ENCODE measurements at regions not wholly inside any gene's neighbourhood (a gene's known extent, or its start where the extent isn't known, plus 50 kb on each side); places are given as distances from the start of the nearest gene placed in this dataset.

DNA sequence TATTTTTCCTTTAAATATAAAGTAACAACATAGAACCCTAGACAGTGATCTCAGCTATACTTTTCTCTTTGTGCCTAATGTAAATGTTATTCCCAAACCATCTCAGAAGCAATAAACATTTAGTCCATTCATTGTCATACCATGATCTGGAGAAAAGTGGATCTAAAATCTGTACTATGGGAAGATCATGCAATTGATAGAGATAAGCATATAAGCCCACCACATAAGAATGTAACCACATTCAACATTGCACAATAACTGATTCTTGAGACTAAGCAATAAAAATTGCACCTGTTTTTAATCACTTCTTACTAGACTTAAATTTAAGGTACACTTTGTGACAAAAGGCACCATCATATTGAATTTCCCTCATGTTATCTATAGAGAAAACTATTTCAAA lies 1403.0 kb upstream of the C9orf72 start:
- TF ChIP-seq EZH2 (IDR thresholded peaks at IDR 0.05; ENCODE audit: borderline replicate concordance, low read length): no peak
- TF ChIP-seq, protein P1, sequence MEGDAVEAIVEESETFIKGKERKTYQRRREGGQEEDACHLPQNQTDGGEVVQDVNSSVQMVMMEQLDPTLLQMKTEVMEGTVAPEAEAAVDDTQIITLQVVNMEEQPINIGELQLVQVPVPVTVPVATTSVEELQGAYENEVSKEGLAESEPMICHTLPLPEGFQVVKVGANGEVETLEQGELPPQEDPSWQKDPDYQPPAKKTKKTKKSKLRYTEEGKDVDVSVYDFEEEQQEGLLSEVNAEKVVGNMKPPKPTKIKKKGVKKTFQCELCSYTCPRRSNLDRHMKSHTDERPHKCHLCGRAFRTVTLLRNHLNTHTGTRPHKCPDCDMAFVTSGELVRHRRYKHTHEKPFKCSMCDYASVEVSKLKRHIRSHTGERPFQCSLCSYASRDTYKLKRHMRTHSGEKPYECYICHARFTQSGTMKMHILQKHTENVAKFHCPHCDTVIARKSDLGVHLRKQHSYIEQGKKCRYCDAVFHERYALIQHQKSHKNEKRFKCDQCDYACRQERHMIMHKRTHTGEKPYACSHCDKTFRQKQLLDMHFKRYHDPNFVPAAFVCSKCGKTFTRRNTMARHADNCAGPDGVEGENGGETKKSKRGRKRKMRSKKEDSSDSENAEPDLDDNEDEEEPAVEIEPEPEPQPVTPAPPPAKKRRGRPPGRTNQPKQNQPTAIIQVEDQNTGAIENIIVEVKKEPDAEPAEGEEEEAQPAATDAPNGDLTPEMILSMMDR (conservative IDR thresholded peaks at IDR 0.05 in 1 of 2, IDR thresholded peaks at IDR 0.05 in 1 of 2; ENCODE audit: extremely low read depth in 1 of 2, insufficient read depth in 1 of 2, low read depth in 1 of 2, low read length in 2 of 2): no peak

All from mammary epithelial cell (primary cell).